ENCODE measurements at regions not wholly inside any gene's neighbourhood (a gene's known extent, or its start where the extent isn't known, plus 50 kb on each side); places are given as distances from the start of the nearest gene placed in this dataset.
A peak's percentile ranks its signal among the peaks of the same experiment; 100 is the strongest.

- TF ChIP-seq ZNF710 (CRISPR knock-in tag; IDR thresholded peaks at IDR 0.05; ENCODE audit: borderline replicate concordance) (peak; percentile 85; the same call in 1 of the 2 replicates), ZNF235 (CRISPR knock-in tag; IDR thresholded peaks at IDR 0.05; ENCODE audit: borderline replicate concordance) (no peak), KDM6A (CRISPR knock-in tag; IDR thresholded peaks at IDR 0.05; ENCODE audit: low read depth) (peak; percentile 87), ZNF609 (CRISPR knock-in tag; IDR thresholded peaks at IDR 0.05; ENCODE audit: borderline replicate concordance) (peak; percentile 93), TRAFD1 (CRISPR knock-in tag; IDR thresholded peaks at IDR 0.05; ENCODE audit: borderline replicate concordance) (no peak), ERF (CRISPR knock-in tag; IDR thresholded peaks at IDR 0.05) (peak; percentile 48; the same call in 1 of the 2 replicates), MAFK (conservative IDR thresholded peaks at IDR 0.05 in 1 of 2, IDR thresholded peaks at IDR 0.05 in 1 of 2; ENCODE audit: low read length in 2 of 2) (no peak), PCBP1 (IDR thresholded peaks at IDR 0.05; ENCODE audit: borderline replicate concordance, low read depth, low read length) (no peak), SKIL (CRISPR knock-in tag; IDR thresholded peaks at IDR 0.05; ENCODE audit: borderline replicate concordance) (peak; percentile 76; the same call in 1 of the 2 replicates), ZNF761 (CRISPR knock-in tag; conservative IDR thresholded peaks at IDR 0.05) (0 out of 2 replicates have a peak, but pooled peaks have one; percentile 38), HNRNPLL (IDR thresholded peaks at IDR 0.05; ENCODE audit: low read depth, low read length, poor library complexity, severe bottlenecking) (no peak), ZBTB14 (CRISPR knock-in tag; IDR thresholded peaks at IDR 0.05) (no peak), PPARG (CRISPR knock-in tag; conservative IDR thresholded peaks at IDR 0.05) (peak; percentile 44; the same call in 1 of the 2 replicates), IRX3 (CRISPR knock-in tag; IDR thresholded peaks at IDR 0.05; ENCODE audit: borderline replicate concordance, low read depth) (no peak), TOPORS (CRISPR knock-in tag; IDR thresholded peaks at IDR 0.05) (0 out of 2 replicates have a peak, but pooled peaks have one; percentile 23), MXD4 (CRISPR knock-in tag; IDR thresholded peaks at IDR 0.05) (no peak)
These were observed 61.4 kb upstream of the C15orf39 start (continued) for GRCh38 chr15:75140080-75140879.

Data from HepG2 (cell line).